Kidney (tissue), 13 donors: ENCODE measurements at regions not wholly inside any gene's neighbourhood (a gene's known extent, or its start where the extent isn't known, plus 50 kb on each side); places are given as distances from the start of the nearest gene placed in this dataset.

Experiments
- DNase-seq, 5 donors: peaks; one replicate each; pipeline ENCODE4 v3.0.0-alpha.2; 2013 to 2020
- FAIRE-seq: peaks from 2 replicates; lab custom pipeline; 2012; peaks lifted over from hg19 to GRCh38; lab: Jason Lieb, UNC
- H3K27ac ChIP-seq, 2 donors: one replicate each; pipeline ENCODE4 v1.7.0; 2013; ENCODE audit warnings: low read depth in 2 of 2, low read length in 2 of 2, inconsistent platforms in 1 of 2
- H3K27me3 ChIP-seq: one replicate; pipeline ENCODE4 v1.7.1; 2013; ENCODE audit warnings: low read length, inconsistent platforms; ENCODE audit not compliant: control insufficient read depth, insufficient read depth
- H3K36me3 ChIP-seq, 3 donors: one replicate each; pipeline versions ENCODE4 v1.7.0 to v1.7.1; 2013; ENCODE audit warnings: low read length in 3 of 3, control low read depth in 1 of 3, inconsistent platforms in 1 of 3; ENCODE audit not compliant: insufficient read depth in 3 of 3, control insufficient read depth in 2 of 3
- H3K4me1 ChIP-seq, 3 donors: one replicate each; pipeline versions ENCODE4 v1.7.0 to v1.7.1; 2013; ENCODE audit warnings: low read length in 3 of 3, inconsistent platforms in 1 of 3, low read depth in 1 of 3; ENCODE audit not compliant: control insufficient read depth in 2 of 3, insufficient read depth in 2 of 3
- H3K4me3 ChIP-seq, 3 donors: one replicate each; pipeline versions ENCODE4 v1.7.0 to v1.8.1; 2013; ENCODE audit warnings: low read length in 3 of 3, control low read depth in 1 of 3, inconsistent platforms in 1 of 3
- H3K9ac ChIP-seq, 3 donors: one replicate each; pipeline versions ENCODE4 v1.7.0 to v1.7.1; 2013; ENCODE audit warnings: low read length in 3 of 3, control low read depth in 1 of 3, inconsistent platforms in 1 of 3
- H3K9me3 ChIP-seq, 3 donors: one replicate each; pipeline versions ENCODE4 v1.7.0 to v1.7.1; 2013; ENCODE audit warnings: low read length in 3 of 3, control low read depth in 1 of 3, inconsistent platforms in 1 of 3; ENCODE audit not compliant: control insufficient read depth in 2 of 3, insufficient read depth in 1 of 3
- CTCF ChIP-seq: IDR thresholded peaks from 3 replicates; pipeline ENCODE4 v1.5.1; 2012; ENCODE audit warnings: mild to moderate bottlenecking, moderate library complexity, borderline replicate concordance; ENCODE audit not compliant: insufficient read depth; ENCODE audit errors: extremely low read depth
- intact Hi-C: fragments of 100-400 bp; cut with DNase I; formaldehyde crosslinking; loops from one replicate; pipeline ENCODE4 v1.11.1; 2022
- donor health status: control.
- donor health status: control.
- donor health status: control.
- donor health status: control.
- donor health status: control.
- donor health status: DM: yes; HTN: yes; CAD: no.
- donor health status: Normal renal cell carcinoma (clear cell type).

- Histone ChIP-seq H3K9ac (no peak overlapping the region), H3K27me3 (no peaks in the 10 kb centered on the region), H3K4me1 (no peaks in the 10 kb centered on the region), H3K27ac (no peak overlapping the region), H3K36me3 (no peaks in the 10 kb centered on the region), H3K4me3 (no peak overlapping the region), H3K9me3 (no peaks in the 10 kb centered on the region)
- no peak for TF ChIP-seq CTCF
- no peak for FAIRE-seq
- intact Hi-C loops: no loop called here
- DNase-seq: no peak
Observed at GRCh38 chr4:108559068-108559793, 61.1 kb upstream of the RPL34 start.

- Histone ChIP-seq H3K27me3 (no peaks in the 10 kb centered on the region), H3K36me3 (no peaks in the 10 kb centered on the region), H3K4me1 (no peaks in the 10 kb centered on the region), H3K9me3 (no peaks in the 10 kb centered on the region), H3K27ac (no peak overlapping the region), H3K4me3 (no peak overlapping the region), H3K9ac (no peak overlapping the region)
- FAIRE-seq (no peak), DNase-seq (no peak)
- intact Hi-C loops: no loop called here
- no peak for TF ChIP-seq CTCF
Observed at GRCh38 chr4:108556588-108557200, 63.7 kb upstream of the RPL34 start.

GRCh38 chr4:108556166-108556565 is 64.2 kb upstream of the RPL34 start:
- H3K9me3 ChIP-seq: peaks cover 0 to 1% (median 0%) of the 10 kb centered on the region in 3 donors
- H3K9ac ChIP-seq: no peak overlapping the region
- no peak overlapping the region for H3K4me3 ChIP-seq
- no peak overlapping the region for H3K27ac ChIP-seq
- H3K4me1 ChIP-seq: no peaks in the 10 kb centered on the region
- DNase-seq: no peak
- H3K27me3 ChIP-seq: no peaks in the 10 kb centered on the region
- FAIRE-seq: no peak
- no peak for TF ChIP-seq CTCF
- intact Hi-C loops: no loop called here
- H3K36me3 ChIP-seq: no peaks in the 10 kb centered on the region
